GM12878 (cell line): ENCODE measurements at regions not wholly inside any gene's neighbourhood (a gene's known extent, or its start where the extent isn't known, plus 50 kb on each side); places are given as distances from the start of the nearest gene placed in this dataset.

Source experiments
- BHLHE40 ChIP-seq, 2 experiments: fragments of 450-650 bp in 1 of 2; IDR thresholded peaks; 2 replicates each; pipeline ENCODE4 v1.6.1; 2011 to 2017; ENCODE audit warnings: low read depth in 2 of 2, borderline replicate concordance in 1 of 2, improper control_type of control experiment in 1 of 2, low read length in 1 of 2, mild to moderate bottlenecking in 1 of 2
- BMI1 ChIP-seq: fragments of 450-650 bp; IDR thresholded peaks from 2 replicates; pipeline ENCODE4 v1.6.1; 2016; ENCODE audit warnings: mild to moderate bottlenecking, moderate library complexity, borderline replicate concordance
- BRCA1 ChIP-seq: IDR thresholded peaks from 2 replicates; pipeline ENCODE4 v1.6.1; 2011; ENCODE audit warnings: low read depth, low read length, improper control_type of control experiment
- EP300 ChIP-seq, 2 experiments: fragments of 150-350 bp in 1 of 2; IDR thresholded peaks; 2 replicates each; pipeline ENCODE4 v1.6.1; 2011 to 2012; ENCODE audit warnings: low read depth in 2 of 2, low read length in 2 of 2, borderline replicate concordance in 1 of 2, improper control_type of control experiment in 1 of 2, inconsistent platforms in 1 of 2; ENCODE audit not compliant: control insufficient read depth in 1 of 2
- HDAC2 ChIP-seq: fragments of 200-600 bp; sonication (generic); IDR thresholded peaks from 2 replicates; pipeline ENCODE4 v1.6.1; 2017
- HDGF ChIP-seq: fragments of 450-650 bp; IDR thresholded peaks from 2 replicates; pipeline ENCODE4 v1.6.1; 2016; ENCODE audit warnings: antibody characterized with exemption
- IKZF1 ChIP-seq: fragments of 450-650 bp; conservative IDR thresholded peaks from 2 replicates; pipeline ENCODE4 v1.6.1; 2017; ENCODE audit warnings: antibody characterized with exemption, mild to moderate bottlenecking
- KDM1A ChIP-seq: fragments of 200-600 bp; sonication (generic); IDR thresholded peaks from 2 replicates; pipeline ENCODE4 v1.6.1; 2016; ENCODE audit warnings: borderline replicate concordance
- KLF5 ChIP-seq: fragments of 450-650 bp; IDR thresholded peaks from 2 replicates; pipeline ENCODE4 v1.6.1; 2014; ENCODE audit warnings: mild to moderate bottlenecking; ENCODE audit not compliant: partially characterized antibody
- MEF2B ChIP-seq: fragments of 450-650 bp; IDR thresholded peaks from 2 replicates; pipeline ENCODE4 v1.6.1; 2018; ENCODE audit warnings: mild to moderate bottlenecking, moderate library complexity; ENCODE audit not compliant: partially characterized antibody, poor library complexity, severe bottlenecking
- NR2C1 ChIP-seq: fragments of 450-650 bp; IDR thresholded peaks from 2 replicates; pipeline ENCODE4 v1.6.1; 2017; ENCODE audit warnings: antibody characterized with exemption, mild to moderate bottlenecking, moderate library complexity
- PAX8 ChIP-seq: fragments of 450-650 bp; IDR thresholded peaks from 2 replicates; pipeline ENCODE4 v1.6.1; 2017; ENCODE audit warnings: mild to moderate bottlenecking, moderate library complexity
- SIN3A ChIP-seq: IDR thresholded peaks from 2 replicates; pipeline ENCODE4 v1.6.1; 2012; ENCODE audit warnings: low read depth, low read length, improper control_type of control experiment
- SIX5 ChIP-seq: IDR thresholded peaks from 2 replicates; pipeline ENCODE4 v1.6.1; 2011; ENCODE audit warnings: mild to moderate bottlenecking, low read depth, low read length, moderate library complexity; ENCODE audit not compliant: severe bottlenecking
- SMAD1 ChIP-seq: fragments of 450-650 bp; IDR thresholded peaks from 2 replicates; pipeline ENCODE4 v1.6.1; 2018; ENCODE audit warnings: mild to moderate bottlenecking, low read depth; ENCODE audit not compliant: partially characterized antibody
- SREBF1 ChIP-seq: IDR thresholded peaks from 2 replicates; pipeline ENCODE4 v1.6.1; 2012; ENCODE audit warnings: mild to moderate bottlenecking, low read length
- SREBF2 ChIP-seq: IDR thresholded peaks from 2 replicates; pipeline ENCODE4 v1.6.1; 2012; ENCODE audit warnings: mild to moderate bottlenecking, low read length
- SUPT20H ChIP-seq: IDR thresholded peaks from 2 replicates; pipeline ENCODE4 v1.6.1; 2011; ENCODE audit warnings: low read depth, mild to moderate bottlenecking, low read length, moderate library complexity, borderline replicate concordance; ENCODE audit not compliant: control insufficient read depth
- TCF12 ChIP-seq: IDR thresholded peaks from 2 replicates; pipeline ENCODE4 v1.6.1; 2011; ENCODE audit warnings: low read depth, mild to moderate bottlenecking, low read length
- TCF7 ChIP-seq: IDR thresholded peaks from 2 replicates; pipeline ENCODE4 v1.6.1; 2014; ENCODE audit warnings: antibody characterized with exemption, borderline replicate concordance
- YY1 ChIP-seq: IDR thresholded peaks from 2 replicates; pipeline ENCODE4 v1.6.1; 2011; ENCODE audit warnings: low read depth, mild to moderate bottlenecking, low read length
- ZNF274 ChIP-seq: IDR thresholded peaks from one replicate; pipeline ENCODE4 v1.8.0; 2011; ENCODE audit not compliant: insufficient read length, insufficient read depth
- ZSCAN29 ChIP-seq: fragments of 450-650 bp; IDR thresholded peaks from 2 replicates; pipeline ENCODE4 v1.6.1; 2017; ENCODE audit warnings: mild to moderate bottlenecking, moderate library complexity
- TF ChIP-seq, protein P1 (sequence below): fragments of 450-650 bp; IDR thresholded peaks from 2 replicates; pipeline ENCODE4 v1.6.1; 2016; ENCODE audit warnings: mild to moderate bottlenecking
- TF ChIP-seq, protein P2 (sequence below): fragments of 450-650 bp; IDR thresholded peaks from 2 replicates; pipeline ENCODE4 v1.6.1; 2017; ENCODE audit warnings: mild to moderate bottlenecking
- TF ChIP-seq, protein P3 (sequence below): IDR thresholded peaks from 2 replicates; pipeline ENCODE4 v1.6.1; 2011; ENCODE audit warnings: borderline replicate concordance, low read depth, mild to moderate bottlenecking, moderate library complexity, mixed read lengths, low read length; ENCODE audit not compliant: insufficient read depth; ENCODE audit errors: extremely low read length
- TF ChIP-seq, protein P4 (sequence below): IDR thresholded peaks from 2 replicates; pipeline ENCODE4 v1.6.1; 2012; ENCODE audit warnings: low read depth, low read length, improper control_type of control experiment
- TF ChIP-seq, protein P5 (sequence below): IDR thresholded peaks from 2 replicates; pipeline ENCODE4 v1.6.1; 2011; ENCODE audit warnings: low read depth, mild to moderate bottlenecking, low read length, moderate library complexity, borderline replicate concordance; ENCODE audit errors: extremely low read depth

DNA sequence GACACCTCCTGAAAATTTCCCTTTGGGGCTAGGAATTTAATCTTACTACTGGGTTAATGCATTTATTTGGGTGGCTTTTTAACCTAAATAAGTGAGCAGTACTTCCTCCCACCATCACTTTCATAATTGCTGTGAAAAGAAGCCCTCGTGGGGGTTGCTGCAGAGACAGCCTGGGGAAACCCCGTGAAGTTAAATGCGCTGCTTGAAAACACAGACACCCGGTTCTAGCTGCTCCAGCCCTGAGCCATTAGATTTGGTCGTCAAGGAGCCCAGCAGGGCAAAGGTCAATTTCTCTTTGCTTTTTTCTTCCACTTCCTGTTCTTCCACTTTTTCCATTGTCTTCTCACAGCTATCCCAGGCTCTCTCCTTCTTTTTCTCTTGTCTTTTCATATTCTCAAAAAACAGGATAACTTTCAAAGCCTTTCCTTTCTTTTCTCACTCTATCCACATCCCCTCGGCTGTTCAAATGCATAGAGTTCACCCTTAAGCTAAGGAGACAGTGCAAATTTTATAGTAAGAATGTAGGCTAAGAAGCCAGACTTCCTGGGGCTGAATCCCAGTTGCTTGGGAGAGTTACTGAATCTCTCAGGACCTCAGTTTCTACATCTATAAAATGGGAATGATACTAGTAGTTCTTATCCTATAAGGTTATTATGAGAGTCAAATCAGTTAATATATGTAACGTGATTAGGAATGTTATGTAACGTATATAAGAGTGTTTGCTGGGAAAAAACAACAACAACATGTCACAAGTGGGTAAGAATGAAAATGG lies 91.5 kb upstream of the ZNF827 start (continued):
- no peak for TF ChIP-seq BHLHE40 (IDR thresholded peaks at IDR 0.05; ENCODE audit: borderline replicate concordance in 1 of 2, low read depth in 2 of 2, low read length in 1 of 2)
- TF ChIP-seq KLF5 = no peak
- peak; percentile 51 for TF ChIP-seq IKZF1
- no peak for TF ChIP-seq SREBF2
- TF ChIP-seq YY1 = 0 out of 2 replicates have a peak, but pooled peaks have one; percentile 30
- no peak for TF ChIP-seq ZSCAN29
- no peak for TF ChIP-seq HDGF
- TF ChIP-seq SMAD1 = no peak
- TF ChIP-seq NR2C1 = peak; percentile 83
- peak; percentile 67 for TF ChIP-seq MEF2B
- no peak for TF ChIP-seq HDAC2
- TF ChIP-seq BRCA1 = no peak
- no peak for TF ChIP-seq TCF12
- no peak for TF ChIP-seq ZNF274
- TF ChIP-seq SUPT20H = no peak
- TF ChIP-seq SIN3A = no peak
- TF ChIP-seq TCF7 = no peak
- TF ChIP-seq, protein P1, sequence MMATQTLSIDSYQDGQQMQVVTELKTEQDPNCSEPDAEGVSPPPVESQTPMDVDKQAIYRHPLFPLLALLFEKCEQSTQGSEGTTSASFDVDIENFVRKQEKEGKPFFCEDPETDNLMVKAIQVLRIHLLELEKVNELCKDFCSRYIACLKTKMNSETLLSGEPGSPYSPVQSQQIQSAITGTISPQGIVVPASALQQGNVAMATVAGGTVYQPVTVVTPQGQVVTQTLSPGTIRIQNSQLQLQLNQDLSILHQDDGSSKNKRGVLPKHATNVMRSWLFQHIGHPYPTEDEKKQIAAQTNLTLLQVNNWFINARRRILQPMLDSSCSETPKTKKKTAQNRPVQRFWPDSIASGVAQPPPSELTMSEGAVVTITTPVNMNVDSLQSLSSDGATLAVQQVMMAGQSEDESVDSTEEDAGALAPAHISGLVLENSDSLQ = no peak
- TF ChIP-seq, protein P2, sequence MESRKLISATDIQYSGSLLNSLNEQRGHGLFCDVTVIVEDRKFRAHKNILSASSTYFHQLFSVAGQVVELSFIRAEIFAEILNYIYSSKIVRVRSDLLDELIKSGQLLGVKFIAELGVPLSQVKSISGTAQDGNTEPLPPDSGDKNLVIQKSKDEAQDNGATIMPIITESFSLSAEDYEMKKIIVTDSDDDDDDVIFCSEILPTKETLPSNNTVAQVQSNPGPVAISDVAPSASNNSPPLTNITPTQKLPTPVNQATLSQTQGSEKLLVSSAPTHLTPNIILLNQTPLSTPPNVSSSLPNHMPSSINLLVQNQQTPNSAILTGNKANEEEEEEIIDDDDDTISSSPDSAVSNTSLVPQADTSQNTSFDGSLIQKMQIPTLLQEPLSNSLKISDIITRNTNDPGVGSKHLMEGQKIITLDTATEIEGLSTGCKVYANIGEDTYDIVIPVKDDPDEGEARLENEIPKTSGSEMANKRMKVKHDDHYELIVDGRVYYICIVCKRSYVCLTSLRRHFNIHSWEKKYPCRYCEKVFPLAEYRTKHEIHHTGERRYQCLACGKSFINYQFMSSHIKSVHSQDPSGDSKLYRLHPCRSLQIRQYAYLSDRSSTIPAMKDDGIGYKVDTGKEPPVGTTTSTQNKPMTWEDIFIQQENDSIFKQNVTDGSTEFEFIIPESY = no peak
- TF ChIP-seq SREBF1 = no peak
- no peak for TF ChIP-seq BMI1
- no peak for TF ChIP-seq PAX8
- TF ChIP-seq, protein P3, sequence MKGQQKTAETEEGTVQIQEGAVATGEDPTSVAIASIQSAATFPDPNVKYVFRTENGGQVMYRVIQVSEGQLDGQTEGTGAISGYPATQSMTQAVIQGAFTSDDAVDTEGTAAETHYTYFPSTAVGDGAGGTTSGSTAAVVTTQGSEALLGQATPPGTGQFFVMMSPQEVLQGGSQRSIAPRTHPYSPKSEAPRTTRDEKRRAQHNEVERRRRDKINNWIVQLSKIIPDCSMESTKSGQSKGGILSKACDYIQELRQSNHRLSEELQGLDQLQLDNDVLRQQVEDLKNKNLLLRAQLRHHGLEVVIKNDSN = no peak
- TF ChIP-seq, protein P4, sequence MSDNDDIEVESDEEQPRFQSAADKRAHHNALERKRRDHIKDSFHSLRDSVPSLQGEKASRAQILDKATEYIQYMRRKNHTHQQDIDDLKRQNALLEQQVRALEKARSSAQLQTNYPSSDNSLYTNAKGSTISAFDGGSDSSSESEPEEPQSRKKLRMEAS = no peak
- TF ChIP-seq SIX5 = no peak
- TF ChIP-seq, protein P5, sequence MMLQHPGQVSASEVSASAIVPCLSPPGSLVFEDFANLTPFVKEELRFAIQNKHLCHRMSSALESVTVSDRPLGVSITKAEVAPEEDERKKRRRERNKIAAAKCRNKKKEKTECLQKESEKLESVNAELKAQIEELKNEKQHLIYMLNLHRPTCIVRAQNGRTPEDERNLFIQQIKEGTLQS = no peak
- TF ChIP-seq EP300 (IDR thresholded peaks at IDR 0.05; ENCODE audit: borderline replicate concordance in 1 of 2, control insufficient read depth in 1 of 2, low read depth in 2 of 2, low read length in 2 of 2) = no peak
- TF ChIP-seq KDM1A = no peak
